H1 (cell line): ENCODE measurements at regions not wholly inside any gene's neighbourhood (a gene's known extent, or its start where the extent isn't known, plus 50 kb on each side); places are given as distances from the start of the nearest gene placed in this dataset.

Experiments used
- CTCF ChIP-seq, 3 experiments: IDR thresholded peaks; 1 replicate in 2 of 3; 2 replicates in 1 of 3; pipeline versions ENCODE4 v1.5.1 to v1.6.1; 2011; ENCODE audit warnings: low read length in 3 of 3, mild to moderate bottlenecking in 3 of 3, inconsistent platforms in 2 of 3, low read depth in 1 of 3, moderate library complexity in 1 of 3; ENCODE audit not compliant: insufficient read depth in 1 of 3; ENCODE audit errors: control extremely low read depth in 1 of 3
- NANOG ChIP-seq: IDR thresholded peaks from 2 replicates; pipeline ENCODE4 v1.6.1; 2011; ENCODE audit warnings: low read length, low read depth, mild to moderate bottlenecking, inconsistent platforms; ENCODE audit not compliant: insufficient read depth, poor library complexity, severe bottlenecking
- PHF8 ChIP-seq: fragments of 200-600 bp; sonication (generic); conservative IDR thresholded peaks from 2 replicates; pipeline ENCODE4 v1.7.1; 2012; ENCODE audit warnings: low read depth, mild to moderate bottlenecking, inconsistent platforms, low read length, moderate library complexity
- RXRA ChIP-seq: IDR thresholded peaks from 2 replicates; pipeline ENCODE4 v1.6.1; 2011; ENCODE audit warnings: low read depth, mild to moderate bottlenecking, low read length, moderate library complexity; ENCODE audit not compliant: insufficient read depth
- SP1 ChIP-seq: IDR thresholded peaks from 2 replicates; pipeline ENCODE4 v1.6.1; 2011; ENCODE audit warnings: low read depth, low read length

DNA sequence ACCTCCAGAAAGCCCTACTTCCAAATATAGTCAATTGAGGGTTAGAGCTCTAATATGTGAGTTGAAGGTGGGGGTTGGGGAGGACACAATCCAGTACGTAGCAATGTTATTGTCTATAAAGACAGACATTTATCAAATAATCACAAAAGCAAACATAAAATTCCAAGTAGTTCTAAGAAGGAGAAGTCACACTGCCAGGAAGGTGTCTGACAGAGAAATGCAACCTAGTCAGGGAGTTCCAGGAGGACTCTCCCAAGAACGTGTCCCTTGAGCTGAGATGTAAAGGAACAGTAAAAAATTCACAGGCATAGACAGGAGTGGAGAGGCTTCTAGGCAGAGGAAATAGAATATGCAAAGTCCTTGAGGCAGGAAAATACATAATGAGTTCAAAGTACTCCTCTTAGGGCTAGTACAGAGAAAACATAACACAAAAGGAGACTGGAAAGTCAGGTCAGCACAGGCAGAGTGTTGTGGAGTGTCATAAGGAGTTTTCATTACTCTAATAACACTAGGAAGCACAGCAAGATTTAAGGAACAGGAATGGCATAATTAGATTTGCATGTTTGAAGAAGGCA, 277.6 kb upstream of the STT3B start (continued):
- TF ChIP-seq CTCF (IDR thresholded peaks at IDR 0.05; ENCODE audit: control extremely low read depth in 1 of 3, insufficient read depth in 1 of 3, low read depth in 1 of 3, low read length in 3 of 3) (no peak), NANOG (no peak), RXRA (no peak), SP1 (no peak), PHF8 (no peak)
